GM21786 (cell line): ENCODE measurements at regions not wholly inside any gene's neighbourhood (a gene's known extent, or its start where the extent isn't known, plus 50 kb on each side); places are given as distances from the start of the nearest gene placed in this dataset.
"Not testable (repeated sequence)": the region's sequence is repeated elsewhere in the genome, so short reads cannot be mapped to it uniquely, and the experiment has no call there.

Source experiments
- ATAC-seq: cut with Tn5 transposase; IDR thresholded peaks from one replicate; pipeline ENCODE4 v1.9.1; 2021; ENCODE audit not compliant: unreplicated experiment

DNA sequence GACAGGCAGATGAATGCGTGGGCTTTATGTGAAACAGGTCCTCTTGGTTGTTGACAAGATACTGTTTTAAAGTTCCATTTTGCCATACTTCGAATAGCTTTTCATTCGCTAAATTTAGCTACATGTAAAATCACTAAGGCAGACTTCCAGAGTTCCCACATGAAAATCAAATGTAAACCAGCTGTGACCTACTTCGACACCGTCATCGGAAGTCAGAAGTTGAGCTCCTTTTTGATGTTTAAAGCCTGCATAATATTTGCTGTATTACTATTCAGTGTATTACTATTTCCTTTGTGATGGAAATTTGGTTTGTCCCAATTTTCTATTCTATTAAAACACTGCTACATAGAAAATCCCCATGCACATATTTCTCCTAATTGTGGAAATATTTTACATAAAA is 115.3 kb downstream of the IGLL1 start:
- ATAC-seq, result not testable (repeated sequence)

DNA sequence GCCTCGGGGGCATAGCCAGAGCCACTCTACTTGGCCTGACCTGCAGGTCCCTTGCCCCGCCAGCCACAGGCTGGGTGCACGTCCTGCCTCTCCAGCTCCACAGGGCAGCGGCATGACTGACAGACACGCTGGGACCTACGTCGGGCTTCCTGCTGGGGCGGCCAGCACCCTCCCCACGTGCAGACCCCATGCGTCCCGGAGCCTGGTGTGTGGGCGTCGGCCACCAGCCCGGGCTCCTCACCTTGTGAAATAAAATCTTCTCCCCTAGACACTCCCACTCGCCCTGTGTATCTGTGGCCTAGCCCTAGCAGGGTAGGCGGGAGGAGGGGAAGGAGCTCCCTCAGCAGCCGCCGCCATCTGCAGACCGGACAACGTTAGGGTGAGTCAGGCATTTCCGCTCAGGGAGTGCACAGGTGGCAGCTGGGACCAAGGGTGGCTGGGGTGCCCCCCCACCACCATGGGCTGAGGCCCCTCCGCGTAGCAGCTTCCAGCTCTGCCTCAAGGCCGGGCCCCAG is 119.5 kb downstream of the IGLL1 start:
- not testable (repeated sequence) for ATAC-seq

DNA sequence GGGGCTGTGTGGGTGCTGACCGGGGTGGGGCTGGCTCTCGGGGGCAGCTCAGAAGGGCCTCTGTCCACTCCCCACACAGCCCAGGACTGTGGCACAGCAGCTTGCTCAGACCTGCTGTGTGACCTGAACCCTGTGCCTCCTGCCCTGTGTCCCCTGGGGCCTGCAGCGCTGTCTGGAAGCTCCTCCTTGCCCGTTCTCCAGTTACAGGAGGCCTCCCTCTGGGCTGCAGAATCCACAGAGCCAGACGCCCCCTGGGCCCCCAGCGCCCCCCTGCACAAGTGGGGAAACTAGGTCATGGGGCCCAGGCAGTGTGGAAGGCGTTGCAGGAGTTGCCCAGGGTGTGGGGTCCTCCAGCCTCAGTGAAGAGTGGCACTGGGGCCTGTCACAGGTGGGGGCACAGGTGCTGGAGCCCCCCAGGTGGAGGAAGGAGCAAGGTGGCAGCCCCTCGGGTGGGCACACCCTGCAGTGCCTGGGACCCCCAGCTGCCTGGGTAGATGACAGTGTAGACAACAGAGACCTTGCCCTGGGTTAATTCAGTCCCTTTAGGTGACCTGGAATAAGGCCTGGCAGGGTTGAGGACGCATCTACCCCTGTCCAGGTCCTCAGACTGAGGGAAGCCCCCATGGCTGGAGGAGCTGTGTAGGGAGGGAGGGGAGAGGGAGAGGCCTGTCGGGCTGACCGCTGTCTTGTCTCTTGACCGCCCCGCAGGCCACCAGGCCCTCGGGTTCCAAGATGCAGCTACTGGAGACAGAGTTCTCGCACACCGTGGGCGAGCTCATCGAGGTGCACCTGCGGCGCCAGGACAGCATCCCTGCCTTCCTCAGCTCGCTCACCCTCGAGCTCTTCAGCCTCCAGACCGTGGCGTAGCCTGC is 120.2 kb downstream of the IGLL1 start:
- not testable (repeated sequence) for ATAC-seq

DNA sequence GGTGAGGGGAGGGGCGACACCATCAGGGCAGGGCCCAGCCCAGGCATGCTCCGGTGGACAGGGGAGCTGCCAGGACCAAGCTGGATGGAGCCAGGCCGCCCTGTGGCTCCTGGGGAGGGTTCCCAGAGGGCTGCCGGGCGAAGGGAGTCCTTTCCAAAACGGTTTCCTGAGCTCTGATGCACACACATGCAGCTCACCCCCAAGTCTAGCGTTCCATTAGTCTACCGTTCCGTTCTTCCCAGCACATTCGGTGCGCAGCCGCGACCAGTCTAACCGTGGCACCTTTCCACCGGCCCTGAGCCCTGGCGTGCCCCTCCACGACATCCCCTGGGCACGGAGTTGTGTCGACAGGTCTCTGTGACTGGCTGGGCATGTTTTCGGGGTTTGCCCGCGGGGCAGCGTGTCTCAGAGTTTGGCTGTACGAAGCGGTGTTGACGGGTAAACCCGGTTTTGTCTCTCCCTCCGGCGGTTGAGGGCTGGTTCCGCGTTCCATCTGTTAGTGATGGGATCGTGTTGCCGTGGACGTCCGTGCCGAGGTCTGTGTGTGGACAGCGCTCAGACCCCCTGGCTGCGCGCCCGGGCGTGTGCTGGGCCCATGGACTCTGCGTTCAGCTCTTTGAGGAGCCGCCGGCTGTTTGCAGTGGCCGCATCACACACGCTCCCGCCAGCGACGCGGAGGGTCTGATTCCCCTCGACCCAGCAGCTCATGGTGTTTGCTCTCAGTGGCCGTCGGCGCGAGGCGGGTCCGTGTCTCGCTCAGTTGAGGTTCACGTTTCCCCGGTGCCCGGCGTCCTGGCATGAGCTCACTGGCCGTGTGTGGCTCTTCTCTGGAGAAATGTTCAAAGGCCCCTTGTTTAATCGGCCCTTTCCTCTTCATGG is 121.2 kb downstream of the IGLL1 start:
- ATAC-seq, result no peak

DNA sequence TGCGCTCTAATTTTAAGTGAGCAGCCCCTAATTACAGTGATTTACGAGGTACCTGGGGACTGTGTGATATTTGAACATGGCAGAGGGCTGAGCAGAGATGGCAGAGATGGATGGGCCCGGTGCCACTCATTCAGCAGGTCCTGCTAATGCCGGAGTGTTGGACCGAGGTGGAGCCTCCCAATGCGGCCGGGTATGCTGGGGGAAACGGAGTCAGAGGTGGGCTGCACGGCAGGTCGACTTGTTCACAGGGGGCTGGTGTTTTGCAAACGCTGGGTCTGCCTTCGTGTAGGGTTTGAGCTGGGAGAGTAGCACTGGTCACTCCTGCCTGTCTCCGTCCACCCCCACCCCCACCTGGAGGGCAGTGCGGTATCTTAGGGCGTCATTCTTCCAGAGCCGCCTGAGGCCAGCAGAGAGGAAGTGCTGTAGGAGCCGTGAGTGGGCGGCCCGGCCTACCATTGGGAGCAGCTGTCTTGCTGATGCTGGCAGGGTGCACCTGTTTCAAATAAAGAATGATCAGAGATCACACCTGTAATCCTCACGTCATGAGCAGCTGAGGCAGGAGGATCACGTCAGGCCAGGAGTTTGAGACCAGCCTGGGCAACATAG is 122.6 kb downstream of the IGLL1 start:
- no peak for ATAC-seq

DNA sequence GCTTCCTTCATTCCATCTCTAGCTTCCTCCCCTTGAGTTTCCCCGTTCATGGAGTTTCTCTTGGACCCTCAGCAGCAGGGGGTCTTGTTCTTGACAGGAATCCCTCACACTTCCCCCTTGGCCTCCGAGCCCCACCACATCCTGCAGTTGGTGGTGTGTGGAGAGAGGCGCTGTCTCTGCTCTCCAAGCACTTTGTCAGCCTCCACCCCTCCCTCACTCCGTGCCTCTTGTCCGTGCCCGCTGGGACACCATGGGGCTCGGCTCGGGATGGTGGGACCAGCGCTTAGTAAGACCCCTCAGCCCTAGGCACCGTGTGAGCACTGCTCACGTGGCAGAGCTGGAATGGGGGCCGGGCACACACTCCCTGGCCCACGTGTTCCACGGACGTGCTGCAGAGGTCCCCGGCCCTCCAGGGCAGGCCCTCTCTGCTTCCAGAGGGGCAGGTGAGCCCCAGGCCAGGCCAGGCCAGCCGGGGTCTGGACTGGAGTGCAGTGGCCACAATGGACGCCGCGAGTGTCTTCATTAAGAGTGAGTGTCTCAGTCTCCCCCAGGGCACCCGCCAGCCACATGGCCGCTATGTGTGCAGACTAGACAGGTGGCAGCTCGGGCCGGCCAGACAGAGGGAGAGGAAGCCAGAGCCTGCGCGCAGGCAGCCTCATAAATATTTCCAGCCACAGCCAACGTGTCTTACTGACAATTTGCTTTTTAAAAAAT is 123.3 kb downstream of the IGLL1 start:
- not testable (repeated sequence) for ATAC-seq

DNA sequence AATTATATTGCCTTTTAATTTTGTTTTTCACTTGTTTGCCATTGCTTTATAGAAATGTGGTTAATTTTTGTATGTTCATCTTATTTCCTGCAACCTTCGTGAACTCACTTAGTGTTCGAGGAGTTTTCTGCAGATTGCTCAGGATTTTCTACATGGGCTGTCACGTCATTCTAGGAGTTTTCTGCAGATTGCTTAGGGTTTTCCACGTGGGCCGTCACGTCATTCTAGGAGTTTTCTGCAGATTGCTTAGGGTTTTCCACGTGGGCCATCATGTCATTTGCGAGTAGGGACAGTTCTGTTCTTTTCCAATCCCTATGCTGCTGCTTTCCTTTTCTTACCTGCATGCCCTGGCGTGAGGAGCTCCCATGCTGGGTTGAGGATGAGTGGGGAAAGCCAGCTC is 125.7 kb downstream of the IGLL1 start:
- not testable (repeated sequence) for ATAC-seq

DNA sequence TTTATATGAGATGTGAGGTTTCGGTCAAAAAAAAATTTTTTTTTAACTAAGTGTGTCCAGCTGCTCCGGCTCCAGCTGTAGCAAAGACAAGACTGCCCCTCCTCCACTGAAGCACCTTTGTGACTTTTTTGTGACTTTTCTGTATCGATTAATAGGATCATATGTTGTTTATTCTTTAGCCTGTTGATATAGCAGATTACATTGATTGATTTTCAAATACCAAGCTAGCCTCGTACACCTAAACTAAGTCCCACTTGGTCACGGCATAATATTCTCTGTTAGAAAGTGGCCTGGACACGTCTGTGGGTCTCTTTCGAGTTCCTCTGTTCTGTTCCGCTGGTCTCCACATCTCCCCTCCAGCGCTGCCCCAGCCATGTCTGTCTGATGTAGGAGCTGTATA is 126.8 kb downstream of the IGLL1 start:
- no peak for ATAC-seq

DNA sequence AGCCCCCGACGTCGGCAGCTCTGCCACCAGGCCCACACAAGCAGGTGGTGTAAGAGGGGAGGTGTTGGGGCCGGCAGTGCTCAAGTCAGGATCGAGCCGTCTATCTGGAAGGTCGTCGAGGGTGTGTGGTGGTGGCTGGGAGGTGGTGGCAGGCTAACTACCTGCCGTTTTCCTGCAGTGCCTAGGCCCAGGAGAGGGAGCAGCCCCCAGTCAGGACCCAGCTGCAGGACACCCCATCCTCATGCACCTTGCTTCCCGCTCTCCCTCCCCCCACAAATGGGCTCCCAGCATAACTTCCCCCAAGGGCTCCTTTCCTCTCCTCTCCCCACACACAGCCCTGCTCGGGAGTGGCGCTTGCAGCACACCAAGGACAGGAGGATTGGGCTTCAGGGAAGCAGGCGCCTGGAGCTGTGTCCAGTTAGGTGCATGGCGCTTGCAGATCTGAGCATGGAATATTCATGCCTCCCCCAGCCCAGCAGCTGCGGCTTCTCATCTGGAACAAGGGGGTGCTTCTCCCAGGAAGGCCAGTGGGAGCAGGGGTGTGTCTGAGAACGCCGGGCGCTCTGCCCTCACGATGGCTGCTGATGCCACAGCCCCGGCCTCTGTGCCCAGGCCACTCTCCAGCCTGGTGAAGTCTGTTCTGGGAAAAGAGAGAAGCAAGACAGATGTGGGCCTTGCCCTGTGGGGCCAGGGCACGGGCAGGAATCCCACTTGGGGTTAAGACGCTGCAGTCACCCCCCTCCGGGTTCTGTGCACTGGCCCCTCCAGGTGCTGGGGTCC is 127.7 kb downstream of the IGLL1 start:
- no peak for ATAC-seq

DNA sequence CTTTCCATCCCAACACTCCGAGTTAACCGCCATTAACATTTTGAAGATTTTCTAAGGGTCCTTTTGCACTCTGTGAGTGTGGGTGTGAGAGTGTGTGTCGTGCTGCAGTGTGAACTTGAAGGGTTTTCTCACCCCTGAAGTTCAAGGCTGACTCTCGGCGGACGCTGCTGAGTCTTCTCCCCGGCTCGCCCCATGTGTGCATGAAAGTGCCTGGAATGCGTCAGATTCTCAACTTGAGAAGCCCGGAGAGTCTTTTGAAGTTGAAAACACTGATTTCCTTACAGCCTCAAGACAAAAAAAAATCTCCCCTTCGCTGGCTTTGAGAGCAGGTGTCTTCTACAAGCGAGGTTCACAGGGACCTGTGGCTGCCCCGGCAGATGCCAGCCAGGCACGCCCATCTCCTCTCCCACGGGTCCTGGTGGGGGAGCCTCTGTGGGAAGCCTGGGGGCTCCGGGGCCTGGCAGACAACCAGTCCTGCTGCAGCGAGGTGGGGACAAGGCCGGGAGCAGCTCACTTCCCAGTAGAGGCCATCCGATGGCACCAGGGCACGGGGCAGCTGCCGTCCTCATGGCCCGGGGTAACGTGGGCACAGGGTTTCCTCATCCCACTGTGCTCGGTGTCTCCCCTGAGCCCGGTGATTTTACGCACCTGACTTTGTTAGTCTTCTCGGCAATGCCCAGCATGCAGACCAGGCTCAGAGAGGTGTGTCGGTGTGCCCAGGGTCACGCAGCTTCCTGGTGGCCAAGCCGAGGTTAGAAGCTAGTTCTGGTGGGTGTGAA is 128.4 kb downstream of the IGLL1 start:
- not testable (repeated sequence) for ATAC-seq

DNA sequence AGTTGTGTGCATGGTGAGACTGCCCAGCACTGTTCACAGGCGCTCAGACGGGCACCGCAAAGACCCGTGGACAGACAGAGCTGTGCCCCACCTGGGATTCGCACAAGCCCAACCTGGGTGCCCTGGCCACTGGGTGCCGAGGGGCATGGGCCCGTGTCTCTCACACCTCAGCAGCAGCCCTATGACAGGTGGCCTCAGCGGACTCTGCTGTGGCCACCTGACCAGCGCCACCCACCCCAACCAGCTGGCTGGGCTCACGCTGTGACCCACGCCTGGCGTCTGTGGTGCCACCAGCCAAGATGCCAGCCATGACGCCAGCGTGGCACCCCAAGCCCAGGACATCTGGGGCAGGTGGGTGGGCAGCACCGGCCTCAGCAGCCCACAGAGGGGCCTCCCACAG is 129.3 kb downstream of the IGLL1 start:
- ATAC-seq, result not testable (repeated sequence)

DNA sequence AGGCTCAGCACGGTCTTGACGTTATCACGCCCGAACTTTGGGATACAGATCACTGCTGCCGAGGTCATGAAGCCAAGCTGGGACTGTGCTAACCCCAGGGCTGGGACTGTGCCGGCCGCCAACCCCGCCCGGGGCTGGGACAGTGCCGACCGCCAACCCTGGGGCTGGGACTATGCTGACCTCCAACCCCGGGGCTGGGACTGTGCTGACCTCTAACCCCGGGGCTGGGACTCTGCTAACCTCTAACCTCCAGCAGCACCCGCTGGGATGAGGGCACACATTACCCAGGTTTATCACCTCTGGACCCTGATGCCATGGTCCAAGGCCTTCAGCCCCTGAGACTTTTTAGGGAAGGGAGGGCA is 129.7 kb downstream of the IGLL1 start:
- no peak for ATAC-seq

DNA sequence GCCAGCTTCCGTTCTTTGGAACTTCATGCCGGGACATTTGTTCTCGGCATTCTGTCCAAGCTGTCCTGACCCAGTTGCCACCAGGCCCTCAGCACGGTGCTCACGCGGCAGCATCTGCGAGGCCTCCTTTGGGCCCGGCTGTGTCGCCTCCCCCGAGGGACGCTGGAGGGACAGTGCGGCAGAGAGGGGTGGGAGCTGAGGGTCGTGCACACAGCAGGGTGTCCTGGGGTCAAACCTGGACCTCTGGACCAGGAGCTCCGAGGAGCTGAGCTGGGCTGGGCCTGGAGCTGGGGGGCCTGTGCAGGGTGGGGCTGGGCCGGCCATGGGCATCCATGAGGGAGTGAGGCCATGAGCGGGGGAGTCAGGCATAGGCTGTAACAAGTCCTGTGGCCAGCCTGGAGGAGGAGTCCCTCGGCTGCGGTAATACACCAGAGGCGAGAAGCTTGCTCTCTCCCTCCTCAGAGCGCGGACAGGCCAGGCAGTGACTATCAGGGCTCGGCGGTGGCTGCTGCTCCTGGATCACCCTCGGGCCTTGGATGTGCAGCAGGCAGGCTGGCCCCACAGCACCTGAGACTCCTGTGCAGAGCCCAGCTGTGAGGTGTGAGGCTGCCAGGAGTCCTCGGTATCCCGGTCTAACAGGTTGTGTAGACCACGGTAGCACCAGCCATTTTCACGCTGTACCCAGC is 130.2 kb downstream of the IGLL1 start:
- not testable (repeated sequence) for ATAC-seq

DNA sequence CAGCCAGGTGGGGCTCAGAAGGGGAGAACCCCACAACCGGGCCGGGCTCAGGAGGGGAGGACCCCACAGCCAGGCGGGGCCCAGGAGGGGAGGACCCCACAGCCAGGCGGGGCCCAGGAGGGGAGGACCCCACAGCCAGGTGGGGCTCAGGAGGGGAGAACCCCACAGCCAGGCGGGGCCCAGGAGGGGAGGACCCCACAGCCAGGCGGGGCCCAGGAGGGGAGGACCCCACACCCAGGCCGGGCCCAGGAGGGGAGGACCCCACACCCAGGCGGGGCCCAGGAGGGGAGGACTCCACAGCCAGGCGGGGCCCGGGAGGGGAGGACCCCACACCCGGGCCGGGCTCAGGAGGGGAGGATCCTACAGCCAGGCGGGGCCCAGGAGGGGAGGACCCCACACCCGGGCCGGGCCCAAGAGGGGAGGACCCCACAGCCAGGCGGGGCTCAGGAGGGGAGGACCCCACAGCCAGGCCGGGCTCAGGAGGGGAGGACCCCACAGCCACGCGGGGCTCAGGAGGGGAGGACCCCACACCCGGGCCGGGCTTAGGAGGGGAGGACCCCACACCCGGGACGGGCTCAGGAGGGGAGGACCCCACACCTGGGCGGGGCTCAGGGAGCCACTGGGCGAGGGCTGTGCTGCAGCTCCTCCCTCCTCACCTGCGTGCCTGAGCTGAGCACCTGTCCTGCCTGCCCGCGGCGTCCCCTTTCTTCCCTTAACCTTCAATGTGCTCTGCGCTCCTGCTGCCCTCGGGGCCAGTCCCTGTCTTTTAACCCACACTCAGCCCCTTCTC is 131.4 kb downstream of the IGLL1 start:
- ATAC-seq, result not testable (repeated sequence)

DNA sequence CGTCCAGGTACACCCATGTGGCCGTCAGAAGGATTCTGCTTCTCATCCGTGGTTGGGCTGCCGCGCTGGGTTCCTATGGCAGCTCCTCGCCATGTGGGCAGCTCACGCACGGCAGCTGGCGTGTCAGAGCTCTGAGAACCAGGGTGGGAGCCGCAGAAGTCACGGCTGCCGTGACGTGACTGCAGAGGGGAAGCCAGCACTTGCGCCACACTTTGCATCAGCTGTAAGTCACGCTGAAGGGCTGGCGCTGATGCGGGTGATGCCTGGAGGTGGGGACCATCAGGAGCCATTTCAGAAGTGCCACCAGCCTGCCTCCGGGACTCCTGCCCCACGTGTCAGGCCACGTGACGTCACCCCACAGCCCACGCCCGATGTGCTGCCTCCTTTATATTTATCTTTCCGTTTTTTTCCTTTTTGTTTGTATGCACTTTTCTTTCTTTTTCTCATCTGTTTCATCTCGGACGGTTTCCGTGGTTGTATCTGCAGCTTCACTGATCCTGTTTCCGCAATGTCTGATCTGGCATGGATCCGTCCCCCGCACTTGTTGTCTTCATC is 133.2 kb downstream of the IGLL1 start:
- no peak for ATAC-seq

DNA sequence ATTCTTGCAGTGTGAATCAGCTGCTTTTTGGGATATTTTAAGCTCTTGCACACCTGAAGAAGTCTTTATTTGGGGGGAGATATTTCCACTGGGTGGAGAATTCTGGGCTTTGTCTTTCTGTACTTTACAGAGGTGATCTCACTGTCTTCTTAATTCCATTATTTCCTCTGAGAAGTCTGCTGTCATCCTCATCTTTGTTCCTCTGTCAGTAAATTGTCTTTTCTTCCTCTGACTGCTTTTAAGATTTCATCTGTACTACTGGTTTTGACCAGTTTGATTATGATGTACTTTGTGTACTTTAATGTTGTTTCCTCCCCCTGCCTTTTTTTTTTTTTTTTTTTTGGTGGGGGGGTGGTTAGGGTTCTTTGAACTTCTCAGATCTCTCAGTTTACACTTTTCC is 133.9 kb downstream of the IGLL1 start:
- ATAC-seq, result not testable (repeated sequence)

DNA sequence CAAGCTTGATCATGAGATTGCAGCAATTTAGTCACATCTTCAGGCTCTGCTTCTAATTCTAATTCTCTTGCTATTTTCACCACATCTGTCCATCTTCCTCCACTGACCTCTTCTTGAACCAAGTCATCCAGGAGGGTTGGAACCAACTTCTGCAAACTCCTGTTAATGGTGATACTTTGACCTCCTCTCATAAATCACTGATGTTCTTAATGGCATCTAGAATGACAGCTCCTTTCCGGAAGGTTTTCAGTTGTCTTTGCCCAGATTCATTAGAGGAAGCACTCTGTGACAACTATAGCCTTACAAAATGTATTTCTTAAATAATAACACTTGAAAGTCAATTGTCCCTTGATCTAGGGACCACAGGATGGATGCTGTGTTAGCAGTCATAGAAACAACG is 136.2 kb downstream of the IGLL1 start:
- not testable (repeated sequence) for ATAC-seq
